ENCODE measurements at regions not wholly inside any gene's neighbourhood (a gene's known extent, or its start where the extent isn't known, plus 50 kb on each side); places are given as distances from the start of the nearest gene placed in this dataset.

GRCh38 chr17:77421630-77421972 is 280.8 kb downstream of the SEC14L1 start:
- TF ChIP-seq ZNF121 (tag by site-specific recombination; IDR thresholded peaks at IDR 0.05) (no peak), KLF1 (tag by site-specific recombination; IDR thresholded peaks at IDR 0.05) (no peak), ZSCAN5A (tag by site-specific recombination; IDR thresholded peaks at IDR 0.05) (no peak), ZNF549 (tag by site-specific recombination; IDR thresholded peaks at IDR 0.05) (no peak), ZNF449 (tag by site-specific recombination; IDR thresholded peaks at IDR 0.05) (no peak), WT1 (tag by site-specific recombination; IDR thresholded peaks at IDR 0.05) (no peak), ZNF544 (tag by site-specific recombination; IDR thresholded peaks at IDR 0.05) (no peak), PRDM10 (tag by site-specific recombination; IDR thresholded peaks at IDR 0.05) (no peak)
- H3K4me1 ChIP-seq (ENCODE audit: control insufficient read depth, insufficient read depth, low read length) = peaks cover 16% of the 10 kb centered on the region
- no peak overlapping the region for H3K4me3 ChIP-seq (ENCODE audit: low read depth, low read length)
- POLR2A ChIA-PET = interaction anchor here (0.6 to 1.7 kb wide), 9 partner anchors 8 to 133 kb away, joined by 3 to 8 read pairs (median 4); no protein-coding TSS in a partner anchor
- CTCF ChIA-PET = interaction anchor here (0.8 to 1.5 kb wide), 4 partner anchors 8 to 90 kb away, joined by 4 to 8 read pairs (median 6); no protein-coding TSS in a partner anchor
- H3K9me3 ChIP-seq (ENCODE audit: control insufficient read depth, insufficient read depth, low read depth, low read length) = no peaks in the 10 kb centered on the region
- peaks cover 0 to 6% of the 10 kb centered on the region in 2 experiments; a peak in 1 of 3 replicates for H3K36me3 ChIP-seq (ENCODE audit: control insufficient read depth in 2 of 2, insufficient read depth in 1 of 2, low read length in 2 of 2)
- peak overlapping the region; percentile 64; the same call in 1 of the 2 replicates for H3K27ac ChIP-seq (ENCODE audit: extremely low read depth, low read depth, low read length)

GRCh38 chr17:77422104-77422747 is 281.5 kb downstream of the SEC14L1 start:
- Histone ChIP-seq H3K4me3 (ENCODE audit: low read depth, low read length) (no peak overlapping the region), H3K27ac (ENCODE audit: extremely low read depth, low read depth, low read length) (no peak overlapping the region), H3K36me3 (ENCODE audit: control insufficient read depth in 2 of 2, insufficient read depth in 1 of 2, low read length in 2 of 2) (peaks cover 0 to 3% of the 10 kb centered on the region in 2 experiments; a peak in 1 of 3 replicates), H3K4me1 (ENCODE audit: control insufficient read depth, insufficient read depth, low read length) (peaks cover 16% of the 10 kb centered on the region), H3K9me3 (ENCODE audit: control insufficient read depth, insufficient read depth, low read depth, low read length) (no peaks in the 10 kb centered on the region)
- TF ChIP-seq ZNF776 (tag by site-specific recombination; IDR thresholded peaks at IDR 0.05; ENCODE audit: borderline replicate concordance) (no peak), ZNF791 (tag by site-specific recombination; IDR thresholded peaks at IDR 0.05) (no peak), ZBTB26 (tag by site-specific recombination; optimal IDR thresholded peaks at IDR 0.05) (no peak)
- ChIA-PET CTCF (interaction anchor here (0.8 to 1.5 kb wide), 2 partner anchors 8 to 73 kb away, joined by 6 to 7 read pairs; no protein-coding TSS in a partner anchor), POLR2A (interaction anchor here (0.6 to 1.7 kb wide), 3 partner anchors 8 to 48 kb away, joined by 3 to 8 read pairs (median 5); no protein-coding TSS in a partner anchor)

GRCh38 chr17:77422748-77423113 is 282.0 kb downstream of the SEC14L1 start:
- Histone ChIP-seq H3K36me3 (ENCODE audit: control insufficient read depth in 2 of 2, insufficient read depth in 1 of 2, low read length in 2 of 2) (peaks cover 0 to 3% of the 10 kb centered on the region in 2 experiments; a peak in 1 of 3 replicates), H3K27ac (ENCODE audit: extremely low read depth, low read depth, low read length) (no peak overlapping the region), H3K9me3 (ENCODE audit: control insufficient read depth, insufficient read depth, low read depth, low read length) (no peaks in the 10 kb centered on the region), H3K4me3 (ENCODE audit: low read depth, low read length) (no peak overlapping the region), H3K4me1 (ENCODE audit: control insufficient read depth, insufficient read depth, low read length) (peaks cover 16% of the 10 kb centered on the region)
- ChIA-PET POLR2A (no interaction called here), CTCF (interaction anchor here (1.0 to 1.5 kb wide), 2 partner anchors 24 to 72 kb away, joined by 4 to 7 read pairs; no protein-coding TSS in a partner anchor)
- no peak for TF ChIP-seq ZNF132 (tag by site-specific recombination; IDR thresholded peaks at IDR 0.05; ENCODE audit: borderline replicate concordance)
- no peak for TF ChIP-seq ZNF76 (tag by site-specific recombination; IDR thresholded peaks at IDR 0.05; ENCODE audit: borderline replicate concordance, low read depth)
- TF ChIP-seq ZNF626 (tag by site-specific recombination; IDR thresholded peaks at IDR 0.05) = no peak
- no peak for TF ChIP-seq ZNF433 (tag by site-specific recombination; IDR thresholded peaks at IDR 0.05; ENCODE audit: low read depth)
- no peak for TF ChIP-seq ZNF623 (tag by site-specific recombination; IDR thresholded peaks at IDR 0.05)
- TF ChIP-seq ZNF660 (tag by site-specific recombination; IDR thresholded peaks at IDR 0.05) = no peak
- TF ChIP-seq KLF1 (tag by site-specific recombination; IDR thresholded peaks at IDR 0.05) = no peak
- TF ChIP-seq ZFP37 (tag by site-specific recombination; IDR thresholded peaks at IDR 0.05) = no peak
- no peak for TF ChIP-seq ZNF558 (tag by site-specific recombination; IDR thresholded peaks at IDR 0.05)
- no peak for TF ChIP-seq ZSCAN18 (tag by site-specific recombination; IDR thresholded peaks at IDR 0.05)
- TF ChIP-seq ZNF830 (tag by site-specific recombination; IDR thresholded peaks at IDR 0.05; ENCODE audit: low read depth) = no peak
- TF ChIP-seq HOXC10 (CRISPR knock-in tag; IDR thresholded peaks at IDR 0.05) = no peak
